ENCODE measurements at regions not wholly inside any gene's neighbourhood (a gene's known extent, or its start where the extent isn't known, plus 50 kb on each side); places are given as distances from the start of the nearest gene placed in this dataset.

GRCh38 chr1:56378341-56379070 is 200.9 kb downstream of the PLPP3 start:
- TF ChIP-seq CTCF (conservative IDR thresholded peaks at IDR 0.05; ENCODE audit: low read depth): no peak
- H3K27ac ChIP-seq: no peak overlapping the region
- POLR2A ChIA-PET (ENCODE audit: low non-redundant PET): no interaction called here
- CTCF ChIA-PET: no interaction called here
- no peak for DNase-seq (ENCODE audit: low spot score)

GRCh38 chr1:56377431-56377830 is 201.9 kb downstream of the PLPP3 start:
- no peak overlapping the region for H3K27ac ChIP-seq
- CTCF ChIA-PET: no interaction called here
- no peak for TF ChIP-seq CTCF (conservative IDR thresholded peaks at IDR 0.05; ENCODE audit: low read depth)
- DNase-seq (ENCODE audit: low spot score): no peak
- POLR2A ChIA-PET (ENCODE audit: low non-redundant PET): no interaction called here

- CTCF ChIA-PET: no interaction called here
- peak; percentile 46 for DNase-seq (ENCODE audit: low spot score)
- peak overlapping the region; percentile 52; the same call in 1 of the 2 replicates for H3K27ac ChIP-seq
- POLR2A ChIA-PET (ENCODE audit: low non-redundant PET): no interaction called here
- TF ChIP-seq CTCF (conservative IDR thresholded peaks at IDR 0.05; ENCODE audit: low read depth): no peak
Observed at GRCh38 chr1:56376188-56376984, 203.0 kb downstream of the PLPP3 start.

GRCh38 chr1:56375326-56375804 is 204.0 kb downstream of the PLPP3 start:
- DNase-seq (ENCODE audit: low spot score): no peak
- no peak for TF ChIP-seq CTCF (conservative IDR thresholded peaks at IDR 0.05; ENCODE audit: low read depth)
- POLR2A ChIA-PET (ENCODE audit: low non-redundant PET): no interaction called here

GRCh38 chr1:56374026-56374974 is 205.1 kb downstream of the PLPP3 start:
- ChIA-PET POLR2A (ENCODE audit: low non-redundant PET) (no interaction called here), CTCF (interaction anchor here (0.6 kb wide), 1 partner anchor 325 kb away, joined by 3 read pairs; no protein-coding TSS in a partner anchor)
- no peak for TF ChIP-seq CTCF (conservative IDR thresholded peaks at IDR 0.05; ENCODE audit: low read depth)

More at GRCh38 chr1:56375326-56375804, 204.0 kb downstream of the PLPP3 start:
- no peak overlapping the region for H3K27ac ChIP-seq
- CTCF ChIA-PET: interaction anchor here (0.6 kb wide), 1 partner anchor 445 kb away, joined by 3 read pairs; no protein-coding TSS in a partner anchor

GRCh38 chr1:56370513-56370912 is 208.8 kb downstream of the PLPP3 start:
- no peak overlapping the region for H3K27ac ChIP-seq
- ChIA-PET CTCF (interaction anchor here (0.6 kb wide), 1 partner anchor 12 kb away, joined by 4 read pairs; no protein-coding TSS in a partner anchor), POLR2A (ENCODE audit: low non-redundant PET) (no interaction called here)
- no peak for TF ChIP-seq CTCF (conservative IDR thresholded peaks at IDR 0.05; ENCODE audit: low read depth)
- DNase-seq (ENCODE audit: low spot score): no peak

More at GRCh38 chr1:56374026-56374974, 205.1 kb downstream of the PLPP3 start:
- DNase-seq (ENCODE audit: low spot score): no peak
- no peak overlapping the region for H3K27ac ChIP-seq

Data from RWPE1 (cell line).